ENCODE measurements at regions not wholly inside any gene's neighbourhood (a gene's known extent, or its start where the extent isn't known, plus 50 kb on each side); places are given as distances from the start of the nearest gene placed in this dataset.
"Not testable (repeated sequence)": the region's sequence is repeated elsewhere in the genome, so short reads cannot be mapped to it uniquely, and the experiment has no call there.

DNA sequence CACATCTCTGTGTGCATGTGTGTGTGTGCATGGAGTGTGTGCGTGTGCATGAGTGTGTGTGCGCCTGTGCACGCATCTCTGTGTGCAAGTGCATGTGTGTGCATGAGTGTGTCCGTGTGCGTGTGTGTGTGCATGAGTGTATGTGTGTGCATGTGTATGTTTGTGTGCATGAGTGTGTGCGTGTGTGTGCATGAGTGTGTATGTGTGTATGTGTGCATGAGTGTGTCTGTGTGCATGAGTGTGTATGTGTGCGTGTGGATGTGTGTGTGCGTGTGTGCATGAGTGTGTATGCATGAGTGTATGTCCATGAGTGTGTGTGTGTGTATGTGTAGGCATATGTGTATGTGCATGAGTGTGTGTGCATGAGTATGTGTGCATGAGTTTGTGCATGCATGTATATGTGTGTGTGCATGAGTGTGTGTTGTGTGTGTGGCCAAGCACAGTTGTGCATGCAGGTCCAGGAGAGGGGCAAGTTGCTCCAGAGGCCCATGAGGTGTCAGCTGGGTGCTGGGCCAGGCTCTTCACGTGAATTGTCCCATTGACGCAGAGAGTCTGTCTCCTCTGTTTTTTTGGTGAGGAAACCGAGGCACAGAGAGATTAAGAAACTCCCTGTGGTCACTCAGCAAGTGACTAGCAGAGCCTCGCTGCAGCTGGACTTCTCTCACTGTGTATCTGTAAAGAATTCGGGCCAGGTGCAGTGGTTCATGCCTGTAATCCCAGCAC, 75.5 kb downstream of the ASB1 start:
- DNase-seq, result no peak

DNA sequence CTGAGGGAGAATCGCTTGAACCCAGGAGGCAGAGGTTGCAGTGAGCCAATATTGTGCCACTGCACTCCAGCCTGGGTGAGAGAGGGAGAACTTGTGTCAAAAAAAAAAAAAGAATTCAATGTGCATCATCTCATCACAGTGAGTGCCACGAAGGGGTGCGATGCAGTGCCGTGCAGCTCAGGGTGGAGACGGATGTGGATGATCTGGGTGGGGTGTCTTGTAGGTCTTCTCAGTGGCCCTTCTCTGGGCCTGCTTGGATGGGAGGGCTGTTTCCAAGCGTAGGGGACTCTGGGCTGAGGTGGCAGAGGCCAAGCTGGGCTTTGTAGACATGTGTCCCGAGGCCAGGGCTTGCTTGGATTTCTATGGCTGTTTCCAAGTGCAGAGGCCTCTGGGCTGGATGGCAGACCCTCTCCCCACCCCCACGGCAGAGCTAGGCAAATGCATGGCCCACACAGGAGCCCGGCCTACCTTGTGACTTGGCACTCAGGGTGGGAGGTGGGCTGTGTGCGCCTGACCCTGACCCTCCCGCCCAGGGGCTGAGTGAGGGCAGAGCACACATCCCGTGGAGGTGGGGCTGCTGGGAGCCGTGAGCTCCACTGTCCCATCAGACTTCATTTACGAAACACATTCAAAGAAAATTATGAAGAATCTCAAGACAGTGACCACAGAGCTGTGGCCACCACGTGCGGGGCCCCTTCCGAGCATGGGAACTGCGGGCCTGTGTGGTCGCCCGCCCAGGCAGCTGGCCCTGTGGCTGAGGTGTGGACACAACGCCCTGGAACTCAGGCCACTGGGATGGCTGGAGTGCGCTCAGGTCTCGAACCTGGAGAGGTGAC, 76.4 kb downstream of the ASB1 start:
- DNase-seq, result no peak

DNA sequence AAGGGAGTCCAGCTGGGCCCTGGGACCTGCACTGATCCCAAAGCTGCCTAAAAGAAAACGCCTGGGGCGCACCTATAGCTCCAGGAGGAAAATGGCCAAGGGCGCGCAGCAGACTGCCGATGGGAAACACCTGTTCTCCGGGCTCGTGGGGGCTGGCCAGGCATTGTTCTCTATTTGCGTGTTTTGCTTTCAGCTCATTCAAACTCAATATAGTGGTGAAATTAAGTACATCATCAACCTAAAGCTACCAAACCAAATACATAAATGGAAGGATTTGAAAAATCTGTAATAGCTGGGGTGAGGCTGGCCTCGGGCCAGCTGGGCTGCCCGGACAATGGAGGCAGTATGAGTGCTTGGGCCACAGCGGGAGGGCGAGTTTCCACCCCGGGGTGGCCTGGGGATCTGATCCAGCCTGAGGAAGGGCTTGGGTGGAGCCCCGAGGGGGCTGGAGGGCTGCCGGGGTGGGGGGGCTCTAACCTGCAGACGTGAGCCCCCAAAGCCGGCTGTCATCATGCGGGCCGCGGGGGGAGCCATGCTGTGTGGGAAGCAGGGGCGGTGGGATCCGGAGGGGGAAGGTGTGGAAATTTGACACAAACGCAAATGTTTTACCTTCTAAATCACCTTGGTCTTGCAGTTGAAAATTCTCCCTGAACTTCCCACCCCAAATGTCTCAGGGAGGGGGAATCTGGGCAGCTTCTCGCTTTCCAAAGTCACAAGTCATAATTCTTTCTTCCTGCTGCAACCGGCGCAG, 77.6 kb downstream of the ASB1 start:
- DNase-seq, result peak; percentile 9

DNA sequence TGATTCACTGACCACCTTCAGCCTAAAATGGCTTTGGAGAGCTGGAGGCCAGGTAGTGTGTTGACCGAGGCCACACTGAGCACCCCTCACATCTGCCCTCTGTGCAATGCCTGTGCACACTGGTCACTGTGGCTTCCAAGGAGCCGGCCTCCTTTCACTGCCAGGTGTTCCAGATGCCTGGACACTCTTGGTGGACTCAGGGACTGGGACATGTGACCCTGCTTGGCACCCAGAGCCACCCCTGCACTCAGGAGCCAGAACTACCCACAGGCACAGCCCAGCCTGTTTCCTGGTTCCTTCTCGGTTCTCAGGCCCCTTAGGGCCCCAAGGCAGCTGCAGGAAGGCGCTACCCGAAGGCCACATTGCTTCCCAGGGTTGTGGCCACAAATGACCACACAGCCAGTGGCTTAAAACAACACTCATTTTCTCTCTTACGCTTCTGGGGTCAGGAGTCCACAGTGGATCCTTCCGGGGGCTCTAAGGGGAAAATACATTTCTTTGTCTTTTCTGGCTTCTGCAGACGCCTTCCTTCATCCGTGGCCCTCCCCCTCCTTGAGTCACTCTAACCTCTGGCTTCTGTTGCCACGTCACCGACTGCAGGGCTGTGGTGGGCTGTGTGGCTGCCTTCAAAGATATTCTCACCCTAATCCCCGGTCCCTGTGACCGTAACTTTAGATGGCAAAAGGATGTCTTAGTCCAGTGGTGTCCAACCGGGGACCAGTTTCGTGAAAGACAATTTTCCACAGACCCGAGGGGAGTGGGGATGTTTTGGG, 78.6 kb downstream of the ASB1 start:
- no peak for DNase-seq

DNA sequence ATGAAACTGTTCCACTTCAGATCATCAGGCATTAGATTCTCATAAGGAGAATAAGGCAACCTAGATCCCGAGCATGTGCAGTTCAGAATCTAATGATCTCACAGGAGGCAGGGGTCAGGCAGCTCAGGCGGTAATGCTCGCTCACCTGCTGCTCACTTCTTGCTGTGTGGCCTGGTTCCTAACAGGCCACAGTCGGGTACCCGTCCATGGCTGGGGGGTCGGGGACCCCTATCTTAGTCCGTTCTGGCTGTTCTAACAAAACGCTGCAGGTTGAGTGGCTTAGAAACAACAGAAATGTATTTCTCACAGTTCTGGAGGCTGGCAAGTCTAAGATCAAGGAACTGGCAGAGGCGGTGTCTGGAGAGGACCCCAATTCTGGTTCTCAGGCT, 79.2 kb downstream of the ASB1 start:
- no peak for DNase-seq

DNA sequence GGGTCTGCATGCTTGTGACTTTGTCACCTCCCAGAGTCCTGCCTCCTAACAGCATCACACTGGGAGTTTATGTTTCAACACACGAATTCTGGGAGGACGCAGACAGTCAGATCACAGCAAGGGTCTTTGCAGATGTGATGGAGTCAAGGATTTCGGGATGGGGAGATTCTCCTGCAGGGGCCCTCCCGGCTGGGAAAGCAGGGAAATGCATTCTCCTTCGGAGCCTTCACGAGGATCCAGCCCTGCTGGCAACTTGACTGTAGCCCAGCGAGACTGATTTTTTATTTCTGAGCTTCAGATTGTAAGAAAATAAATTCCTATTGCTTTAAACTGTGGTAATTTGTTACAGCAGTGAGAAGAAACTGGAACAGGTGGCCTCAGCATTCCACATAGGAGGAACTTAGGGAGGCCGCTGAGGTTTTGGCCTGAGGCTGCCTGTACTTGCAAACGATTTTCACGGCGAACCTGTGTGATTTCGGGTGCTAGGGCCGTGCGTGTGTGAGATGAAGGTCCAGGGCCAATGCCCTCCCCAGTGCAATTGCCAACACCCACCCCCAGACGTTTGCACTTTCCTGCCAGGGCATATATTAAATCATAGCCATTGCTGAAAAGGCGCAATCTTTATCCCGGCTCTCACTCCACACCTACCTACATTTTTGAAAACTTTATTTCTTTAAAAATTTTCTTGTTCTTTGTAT, 79.8 kb downstream of the ASB1 start:
- no peak for DNase-seq

DNA sequence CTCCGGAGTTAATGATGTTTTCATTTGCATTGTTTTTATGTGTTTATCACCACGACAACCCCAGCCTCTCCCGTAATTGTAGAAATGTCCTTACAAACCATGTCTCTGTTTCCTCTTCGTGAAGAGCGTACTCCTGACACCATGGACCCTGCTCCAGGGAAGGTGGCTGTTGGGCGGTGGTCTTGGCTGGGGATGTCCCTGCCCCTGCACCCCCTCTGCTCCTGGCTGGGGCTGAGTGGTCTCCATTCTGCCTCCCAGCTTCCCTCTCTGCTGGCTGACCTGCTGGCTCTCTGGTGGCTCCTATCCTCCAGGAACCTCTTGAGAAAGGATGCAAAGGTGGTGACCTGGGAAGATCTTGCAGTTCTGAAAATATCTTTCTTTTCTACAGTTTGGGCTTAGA, 81.1 kb downstream of the ASB1 start:
- no peak for DNase-seq

DNA sequence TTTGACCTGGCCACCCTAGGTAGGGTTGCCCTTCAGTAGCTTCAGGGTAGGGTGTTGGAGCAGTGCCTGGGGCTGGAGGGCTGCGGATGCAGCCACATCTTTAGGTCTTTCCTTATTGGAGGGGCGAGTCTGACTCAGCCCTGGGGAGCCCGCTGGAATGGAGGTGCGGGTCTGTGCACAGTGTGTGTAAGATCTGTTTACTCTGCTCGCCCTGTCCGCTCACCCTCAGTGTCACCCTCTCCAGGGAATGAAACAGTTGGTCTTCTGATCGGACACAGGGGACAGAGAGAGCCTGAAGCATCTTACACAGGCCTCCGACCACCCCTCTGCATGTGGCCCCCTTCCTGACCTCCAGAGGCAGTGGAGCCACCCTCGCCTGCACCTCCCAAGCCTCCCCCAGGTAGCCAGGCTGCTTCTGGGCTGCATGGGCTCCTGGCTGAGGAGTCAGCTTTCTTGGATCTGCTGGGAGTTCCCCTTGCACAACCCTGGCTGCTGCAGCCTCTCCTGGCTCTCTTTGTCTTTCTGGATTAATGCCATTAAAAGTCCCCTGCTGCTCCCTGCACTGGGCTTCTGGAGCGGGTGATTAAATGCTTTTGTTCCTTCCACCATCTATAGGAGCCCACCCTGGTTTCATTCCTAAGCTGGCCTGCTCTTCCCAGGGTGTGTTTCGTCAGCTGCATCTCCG, 82.6 kb downstream of the ASB1 start:
- no peak for DNase-seq

DNA sequence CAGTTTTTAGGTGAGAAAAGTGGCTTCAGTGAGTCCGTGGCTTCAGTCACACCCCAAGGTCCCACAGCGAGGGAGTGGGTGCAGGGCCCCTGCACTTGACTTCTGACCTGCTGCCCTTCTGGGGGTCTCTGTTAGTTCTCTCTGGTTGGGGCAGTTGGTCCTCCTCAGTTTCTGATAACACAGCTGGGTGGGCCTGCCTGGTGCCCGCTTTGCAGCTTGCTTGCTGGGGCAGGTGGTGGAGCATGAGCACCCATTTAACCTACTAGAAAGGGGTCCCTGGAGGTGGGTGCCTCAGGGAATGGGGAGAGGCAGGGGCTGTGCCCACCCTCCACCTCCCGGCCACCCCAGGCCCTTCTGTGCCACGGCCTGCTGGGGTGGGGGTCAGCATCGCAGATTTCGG, 83.2 kb downstream of the ASB1 start:
- DNase-seq, result no peak

DNA sequence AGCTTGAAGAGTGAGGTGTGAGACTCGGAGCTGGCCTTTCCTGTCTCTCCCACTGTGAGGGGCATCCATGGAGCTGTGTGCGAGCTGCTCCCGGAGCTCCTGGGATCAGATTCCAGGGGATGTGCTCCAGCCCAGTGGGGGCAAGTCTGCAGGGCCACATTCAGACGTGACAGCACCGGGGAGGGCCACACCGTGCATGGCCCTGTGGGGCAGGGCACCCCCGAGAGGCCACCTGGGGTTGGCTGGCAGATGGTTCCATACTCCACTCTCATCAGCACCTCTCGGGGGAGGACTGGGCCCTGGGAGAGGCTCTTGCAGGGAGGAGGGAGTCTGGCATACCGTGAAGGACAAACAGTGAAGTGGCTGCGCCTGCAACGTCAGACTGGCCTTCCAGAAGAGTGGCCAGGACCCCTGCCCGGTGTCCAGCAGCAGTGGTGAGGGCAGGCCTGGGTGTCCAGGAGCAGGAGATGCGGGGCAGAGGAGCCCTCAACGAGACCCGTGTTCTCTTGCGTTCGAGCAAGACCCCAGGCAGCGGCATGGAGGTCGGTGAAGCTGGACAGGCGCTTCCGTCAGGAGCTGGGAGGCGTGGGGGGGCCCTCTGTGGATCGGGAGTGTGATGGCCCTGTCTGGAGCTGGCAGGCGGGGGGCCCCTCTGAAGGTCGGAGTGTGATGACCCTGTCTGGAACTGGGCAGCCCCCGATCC, 84.3 kb downstream of the ASB1 start:
- DNase-seq, result no peak

DNA sequence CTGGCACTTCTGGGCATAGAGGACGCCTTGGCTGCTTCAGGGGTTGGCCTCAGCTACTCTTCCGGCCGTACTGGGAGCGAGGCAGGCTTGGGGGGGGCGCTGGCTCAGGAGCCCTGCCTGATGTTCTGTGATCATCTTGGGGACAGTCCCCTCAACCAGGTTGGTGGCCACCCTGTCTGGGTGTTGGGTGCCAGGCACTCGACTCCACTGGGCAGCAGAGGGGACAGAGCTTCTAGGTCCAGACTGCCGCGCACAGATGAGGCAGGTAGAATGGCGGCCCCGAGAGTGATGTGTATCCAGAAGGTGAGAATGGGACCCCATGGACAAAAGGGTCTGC, 84.9 kb downstream of the ASB1 start:
- DNase-seq, result no peak

DNA sequence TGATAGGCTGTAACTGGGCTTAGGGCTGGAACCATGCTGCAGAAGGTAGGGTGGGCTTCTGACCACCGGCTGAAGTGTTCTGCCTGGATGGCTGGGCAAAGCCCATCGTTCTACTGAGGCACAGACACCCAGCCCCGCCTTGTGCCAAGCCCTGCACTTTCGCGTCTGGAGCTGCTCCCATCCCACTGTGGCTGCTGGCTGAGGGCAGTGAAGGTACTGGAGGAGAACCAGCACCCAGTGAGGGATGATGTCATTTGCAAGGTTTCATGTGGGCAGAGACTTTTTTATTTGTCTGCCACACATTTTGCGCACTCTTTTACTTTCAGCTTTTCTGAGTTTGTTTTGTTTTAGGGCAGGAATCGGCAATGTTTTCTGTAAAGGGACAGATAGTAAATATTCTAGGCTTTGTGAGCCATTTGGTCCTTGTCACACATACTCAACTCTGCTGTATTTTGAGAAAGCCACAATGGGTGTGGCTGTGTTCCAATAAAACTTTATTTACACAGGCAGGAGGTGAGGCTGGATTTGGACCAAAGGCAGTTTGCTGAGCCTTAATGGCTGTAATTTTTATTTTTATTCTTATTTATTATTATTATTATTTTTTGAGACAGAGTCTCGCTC, 85.6 kb downstream of the ASB1 start:
- DNase-seq, result no peak

DNA sequence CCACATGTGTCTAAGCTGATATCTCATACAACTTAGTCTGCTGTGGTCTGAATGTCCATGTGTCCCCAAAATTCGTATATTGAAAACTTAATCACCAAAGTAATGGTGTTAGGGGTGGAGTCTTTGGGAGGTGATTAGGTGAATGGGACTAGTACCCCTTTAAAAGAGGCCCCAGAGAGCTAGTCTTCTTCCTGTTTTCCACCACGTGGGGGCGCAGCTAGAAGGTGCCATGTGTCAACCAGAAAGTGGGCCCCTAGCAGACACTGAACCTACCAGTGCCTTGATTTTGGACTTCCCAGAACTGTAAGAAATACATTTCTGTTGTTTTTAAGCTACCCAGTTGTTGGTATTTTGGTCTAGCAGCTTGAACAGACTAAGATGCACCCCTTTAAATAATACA, 86.6 kb downstream of the ASB1 start:
- DNase-seq, result no peak

DNA sequence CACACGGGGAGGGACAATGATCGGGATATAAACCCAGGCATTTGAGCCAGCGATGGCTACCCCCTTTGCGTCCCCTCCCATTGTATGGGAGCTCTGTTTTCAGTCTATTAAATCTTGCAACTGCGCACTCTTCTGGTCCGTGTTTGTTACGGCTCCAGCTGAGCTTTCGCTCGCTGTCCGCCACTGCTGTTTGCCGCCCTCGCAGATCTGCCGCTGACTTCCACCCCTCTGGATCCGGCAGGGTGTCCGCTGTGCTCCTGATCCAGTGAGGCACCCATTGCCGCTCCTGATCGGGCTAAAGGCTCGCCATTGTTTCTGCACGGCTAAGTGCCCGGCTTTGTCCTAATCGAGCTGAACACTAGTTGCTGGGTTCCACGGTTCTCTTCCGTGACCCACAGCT, 87.3 kb downstream of the ASB1 start:
- not testable (repeated sequence) for DNase-seq

DNA sequence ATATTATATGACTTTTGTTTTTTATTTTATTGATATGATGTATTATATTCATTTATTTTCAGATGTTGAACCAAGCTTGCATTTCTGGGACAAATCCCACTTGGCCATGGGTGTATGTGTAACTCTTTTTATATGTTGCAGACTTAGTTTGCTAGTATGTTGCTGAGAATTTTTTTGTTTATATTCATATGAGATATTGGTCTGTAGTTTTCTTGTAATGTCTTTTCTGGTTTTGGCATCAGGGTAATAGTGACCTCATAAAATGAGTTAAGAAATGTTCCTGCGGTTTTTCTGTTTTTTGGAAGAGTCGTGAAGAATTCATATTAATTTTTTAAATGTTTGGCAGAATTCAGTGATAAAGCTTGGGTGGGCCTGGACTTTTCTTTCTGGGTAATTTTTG, 88.7 kb downstream of the ASB1 start:
- DNase-seq, result no peak

DNA sequence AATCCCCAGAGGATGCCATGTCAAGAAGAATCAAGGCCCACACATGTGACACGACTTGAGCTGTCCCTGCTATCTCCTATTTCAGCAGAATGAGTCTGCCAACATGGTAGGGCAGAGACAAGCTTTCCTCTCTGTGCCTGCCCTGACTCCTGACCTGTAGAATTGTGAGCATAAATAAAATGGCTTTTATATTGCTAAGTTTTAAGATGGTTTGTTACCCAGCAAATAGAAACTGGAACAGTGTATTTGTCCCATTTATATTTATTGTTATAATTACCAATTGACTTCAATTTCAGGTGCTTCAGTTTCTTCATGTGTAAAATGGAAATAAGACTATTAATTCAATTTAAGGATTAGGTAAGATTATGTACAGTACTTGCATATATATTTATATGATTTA, 90.5 kb downstream of the ASB1 start:
- DNase-seq, result no peak

DNA sequence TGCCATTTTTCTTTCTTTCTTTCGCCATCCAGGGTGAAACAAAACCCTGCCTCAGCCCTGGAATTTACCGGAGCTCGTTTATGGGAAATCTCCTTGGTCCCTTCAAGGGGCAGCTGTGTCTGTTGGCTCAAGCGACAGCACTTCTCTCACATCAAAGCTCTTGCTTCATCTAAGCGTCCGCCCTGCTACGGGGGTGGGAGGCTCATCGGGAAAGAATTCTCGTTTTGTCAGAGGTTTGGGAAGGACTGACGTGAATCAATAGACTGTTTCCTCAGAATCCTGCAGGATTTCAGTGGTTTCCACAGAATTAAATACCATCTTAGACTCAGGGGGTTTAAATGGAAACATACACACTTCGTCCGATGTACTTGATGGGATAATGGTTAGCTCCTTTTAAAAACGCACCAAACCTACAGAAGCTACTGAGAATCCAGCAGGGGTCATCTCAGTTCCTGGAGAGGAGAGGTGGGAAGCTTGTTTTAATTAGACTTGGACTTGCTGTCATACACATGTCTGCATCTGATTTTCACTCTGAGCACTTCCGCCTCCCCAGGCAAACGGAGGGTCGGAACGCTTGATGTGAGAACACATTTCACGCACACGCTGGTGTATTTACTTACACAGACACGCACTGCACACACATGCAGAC, 91.6 kb downstream of the ASB1 start:
- DNase-seq, result no peak

DNA sequence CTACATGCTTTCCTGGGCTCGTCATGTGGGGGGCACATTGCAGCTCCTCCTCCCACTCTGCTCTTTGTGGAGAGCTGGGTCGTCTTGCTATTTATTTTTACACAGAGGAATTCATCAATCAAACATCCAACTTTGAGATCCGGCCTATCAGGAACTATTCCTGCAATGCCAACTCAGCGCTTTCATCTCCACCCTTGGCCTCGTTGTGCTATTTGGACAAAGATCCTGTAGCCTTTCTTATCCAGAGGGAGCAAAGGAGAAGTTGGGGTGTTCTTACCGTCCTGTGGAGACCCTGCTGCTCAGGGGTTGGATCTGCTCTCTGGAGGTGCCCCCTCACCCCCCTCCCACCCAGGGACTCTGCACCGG, 92.1 kb downstream of the ASB1 start:
- no peak for DNase-seq

DNA sequence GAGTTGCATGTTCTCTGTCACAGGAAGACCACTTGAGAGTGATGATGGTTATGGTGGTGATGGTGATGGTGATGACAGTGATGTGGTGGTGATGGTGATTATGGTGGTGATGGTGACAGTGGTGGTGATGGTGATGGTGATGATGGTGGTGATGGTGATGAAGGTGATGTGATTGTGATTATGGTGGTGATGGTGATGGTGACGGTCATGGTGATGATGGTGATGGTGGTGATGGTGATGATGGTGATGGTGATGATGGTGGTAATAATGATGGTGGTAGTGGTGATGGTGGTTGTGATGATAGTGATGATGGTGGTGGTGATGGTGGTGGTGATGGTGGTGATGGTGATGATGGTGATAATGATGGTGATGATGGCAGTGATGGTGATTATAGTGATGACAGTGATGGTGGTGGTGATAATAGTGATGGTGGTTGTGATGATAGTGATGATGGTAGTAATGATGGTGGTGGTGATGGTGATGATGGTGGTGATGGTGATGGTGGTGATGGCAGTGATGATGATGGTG, 93.7 kb downstream of the ASB1 start:
- DNase-seq, result no peak

DNA sequence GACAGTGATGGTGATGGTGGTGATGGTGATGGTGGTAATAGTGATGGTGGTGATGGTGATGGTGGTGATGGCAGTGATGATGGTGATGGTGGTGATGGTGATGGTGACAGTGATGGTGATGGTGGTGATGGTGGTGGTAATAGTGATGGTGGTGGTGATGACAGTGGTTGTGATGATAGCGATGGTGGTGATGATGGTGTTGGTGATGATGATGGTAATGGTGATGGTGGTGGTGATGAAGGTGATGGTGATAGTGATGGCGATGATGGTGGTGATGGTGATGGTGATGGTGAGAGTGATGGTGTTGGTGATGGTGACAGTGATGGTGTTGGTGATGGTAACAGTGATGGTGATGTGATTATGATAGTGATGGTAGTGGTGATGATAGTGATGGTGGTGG, 94.3 kb downstream of the ASB1 start:
- no peak for DNase-seq

Measured in DMS79 treated with DMSO at 0.1 percent for 48 hours (cell line).